Glomerular visceral epithelial cell (primary cell): ENCODE measurements at regions not wholly inside any gene's neighbourhood (a gene's known extent, or its start where the extent isn't known, plus 50 kb on each side); places are given as distances from the start of the nearest gene placed in this dataset.

Experiments
- DNase-seq: peaks from one replicate; pipeline ENCODE4 v3.0.0-alpha.2; 2016; ENCODE audit errors: extremely low spot score

- DNase-seq = no peak
Measured at GRCh38 chr2:189267925-189268579, 88.5 kb upstream of the COL5A2 start.

GRCh38 chr2:189268763-189269162 lies 89.2 kb upstream of the COL5A2 start:
- no peak for DNase-seq

GRCh38 chr2:189273734-189274133 lies 94.2 kb upstream of the COL5A2 start:
- no peak for DNase-seq

- DNase-seq = no peak
Measured at GRCh38 chr2:189274361-189274760, 94.8 kb upstream of the COL5A2 start.

- DNase-seq = peak; percentile 70
Measured at GRCh38 chr2:189276277-189276676, 96.7 kb upstream of the COL5A2 start.

GRCh38 chr2:189281201-189281600 lies 101.6 kb upstream of the COL5A2 start:
- DNase-seq = no peak

GRCh38 chr2:189285349-189285748 lies 105.8 kb upstream of the COL5A2 start:
- no peak for DNase-seq

- DNase-seq = peak; percentile 85
Measured at GRCh38 chr2:189285962-189286645, 106.5 kb upstream of the COL5A2 start.

GRCh38 chr2:189287363-189287762 lies 107.8 kb upstream of the COL5A2 start:
- DNase-seq = no peak

- DNase-seq = peak; percentile 69
Measured at GRCh38 chr2:189287982-189288521, 108.5 kb upstream of the COL5A2 start.

GRCh38 chr2:189291460-189291859 lies 111.9 kb upstream of the COL5A2 start:
- DNase-seq = no peak

- no peak for DNase-seq
Measured at GRCh38 chr2:189293164-189293563, 113.6 kb upstream of the COL5A2 start.

- DNase-seq = peak; percentile 66
Measured at GRCh38 chr2:189297446-189297845, 117.9 kb upstream of the COL5A2 start.

GRCh38 chr2:189298038-189298437 lies 118.5 kb upstream of the COL5A2 start:
- no peak for DNase-seq

- no peak for DNase-seq
Measured at GRCh38 chr2:189298481-189298880, 118.9 kb upstream of the COL5A2 start.

- DNase-seq = no peak
Measured at GRCh38 chr2:189299974-189300373, 120.4 kb upstream of the COL5A2 start.

GRCh38 chr2:189300916-189301315 lies 121.4 kb upstream of the COL5A2 start:
- DNase-seq = no peak

GRCh38 chr2:189302274-189302948 lies 122.8 kb upstream of the COL5A2 start:
- DNase-seq = peak; percentile 39

GRCh38 chr2:189304360-189304759 lies 124.8 kb upstream of the COL5A2 start:
- no peak for DNase-seq

- DNase-seq = no peak
Measured at GRCh38 chr2:189305291-189305943, 125.9 kb upstream of the COL5A2 start.

GRCh38 chr2:189306525-189306924 lies 127.0 kb upstream of the COL5A2 start:
- DNase-seq = no peak
